ENCODE measurements at regions not wholly inside any gene's neighbourhood (a gene's known extent, or its start where the extent isn't known, plus 50 kb on each side); places are given as distances from the start of the nearest gene placed in this dataset.
"Not testable (repeated sequence)": the region's sequence is repeated elsewhere in the genome, so short reads cannot be mapped to it uniquely, and the experiment has no call there.

GRCh38 chr10:23671866-23672265 lies 233.0 kb downstream of the OTUD1 start:
- not testable (repeated sequence) for TF ChIP-seq CTCF, POLR2A (IDR thresholded peaks at IDR 0.05)

All from prostate gland (tissue), 2 donors.